ENCODE measurements at regions not wholly inside any gene's neighbourhood (a gene's known extent, or its start where the extent isn't known, plus 50 kb on each side); places are given as distances from the start of the nearest gene placed in this dataset.
"Not testable (repeated sequence)": the region's sequence is repeated elsewhere in the genome, so short reads cannot be mapped to it uniquely, and the experiment has no call there.

GRCh38 chr11:91497847-91498246 lies 726.8 kb upstream of the FAT3 start:
- Histone ChIP-seq H3K4me1 (no peaks in the 10 kb centered on the region), H3K4me3 (no peak overlapping the region), H3K27ac (replicated peaks in 1 of 4) (no peak overlapping the region), H3K9me3 (no peaks in the 10 kb centered on the region), H3K27me3 (no peaks in the 10 kb centered on the region), H3K36me3 (no peaks in the 10 kb centered on the region)
- no peak for DNase-seq (ENCODE audit: extremely low spot score)
- no peak for TF ChIP-seq EP300 (IDR thresholded peaks at IDR 0.05)
- no peak for TF ChIP-seq POLR2A (IDR thresholded peaks at IDR 0.05; ENCODE audit: low read depth)
- no peak for TF ChIP-seq CTCF (IDR thresholded peaks at IDR 0.05)
- TF ChIP-seq POLR2AphosphoS5 (IDR thresholded peaks at IDR 0.05) = no peak
- 84% methylated on average over 1 of the region's 1 CpG for WGBS
- intact Hi-C loops (cut with DNase I) = no loop called here

GRCh38 chr11:91495837-91496236 lies 728.8 kb upstream of the FAT3 start:
- no peaks in the 10 kb centered on the region for H3K36me3 ChIP-seq
- H3K4me1 ChIP-seq = no peaks in the 10 kb centered on the region
- intact Hi-C loops (cut with DNase I) = no loop called here
- no peak for DNase-seq (ENCODE audit: extremely low spot score)
- no peaks in the 10 kb centered on the region for H3K9me3 ChIP-seq
- H3K4me3 ChIP-seq = no peak overlapping the region
- H3K27me3 ChIP-seq = no peaks in the 10 kb centered on the region
- H3K27ac ChIP-seq (replicated peaks in 1 of 4) = no peak overlapping the region
- TF ChIP-seq POLR2A (IDR thresholded peaks at IDR 0.05; ENCODE audit: low read depth) = no peak
- no peak for TF ChIP-seq CTCF (IDR thresholded peaks at IDR 0.05)
- TF ChIP-seq POLR2AphosphoS5 (IDR thresholded peaks at IDR 0.05) = no peak
- TF ChIP-seq EP300 (IDR thresholded peaks at IDR 0.05) = no peak

- WGBS = 77% methylated on average over 4 of the region's 5 CpGs
- no peak for TF ChIP-seq POLR2AphosphoS5 (IDR thresholded peaks at IDR 0.05)
- no peak for TF ChIP-seq EP300 (IDR thresholded peaks at IDR 0.05)
- intact Hi-C loops (cut with DNase I) = no loop called here
- H3K27me3 ChIP-seq = no peaks in the 10 kb centered on the region
- H3K36me3 ChIP-seq = no peaks in the 10 kb centered on the region
- no peak for DNase-seq (ENCODE audit: extremely low spot score)
- peaks cover 0 to 4% (median 2%) of the 10 kb centered on the region in 4 donors for H3K9me3 ChIP-seq
- H3K4me1 ChIP-seq = no peaks in the 10 kb centered on the region
- H3K27ac ChIP-seq (replicated peaks in 1 of 4) = no peak overlapping the region
- no peak overlapping the region for H3K4me3 ChIP-seq
These were observed 734.6 kb upstream of the FAT3 start for GRCh38 chr11:91489989-91490388.

- 92% methylated on average over 1 of the region's 1 CpG for WGBS
- not testable (repeated sequence) for H3K9me3 ChIP-seq
These were observed 740.7 kb upstream of the FAT3 start for GRCh38 chr11:91483956-91484355.

GRCh38 chr11:91481875-91482274 lies 742.7 kb upstream of the FAT3 start:
- H3K4me1 ChIP-seq; H3K36me3 ChIP-seq; H3K4me3 ChIP-seq; intact Hi-C loops (cut with DNase I); H3K27ac ChIP-seq (replicated peaks in 1 of 4); H3K9me3 ChIP-seq; DNase-seq (ENCODE audit: extremely low spot score); H3K27me3 ChIP-seq: not testable (repeated sequence)
- WGBS = 73% methylated on average over 2 of the region's 2 CpGs

More at GRCh38 chr11:91483956-91484355, 740.7 kb upstream of the FAT3 start:
- H3K27me3 ChIP-seq; H3K36me3 ChIP-seq; H3K4me1 ChIP-seq; intact Hi-C loops (cut with DNase I); DNase-seq (ENCODE audit: extremely low spot score); H3K27ac ChIP-seq (replicated peaks in 1 of 4); H3K4me3 ChIP-seq: not testable (repeated sequence)

- 81% methylated on average over 3 of the region's 3 CpGs for WGBS
- intact Hi-C loops (cut with DNase I) = no loop called here
- no peak for DNase-seq (ENCODE audit: extremely low spot score)
- peaks cover 0 to 12% (median 0%) of the 10 kb centered on the region in 4 donors for H3K9me3 ChIP-seq
- TF ChIP-seq EP300 (IDR thresholded peaks at IDR 0.05) (no peak), POLR2AphosphoS5 (IDR thresholded peaks at IDR 0.05) (no peak)
- no peaks in the 10 kb centered on the region for H3K4me1 ChIP-seq
- H3K27me3 ChIP-seq = no peaks in the 10 kb centered on the region
- H3K4me3 ChIP-seq = no peak overlapping the region
- no peak overlapping the region for H3K27ac ChIP-seq (replicated peaks in 1 of 4)
- no peaks in the 10 kb centered on the region for H3K36me3 ChIP-seq
These were observed 754.0 kb upstream of the FAT3 start for GRCh38 chr11:91470656-91471055.

GRCh38 chr11:91459840-91460239 lies 764.8 kb upstream of the FAT3 start:
- no peaks in the 10 kb centered on the region for H3K4me1 ChIP-seq
- intact Hi-C loops (cut with DNase I) = no loop called here
- WGBS = 81% methylated on average over 1 of the region's 1 CpG
- DNase-seq (ENCODE audit: extremely low spot score) = no peak
- H3K4me3 ChIP-seq = no peak overlapping the region
- H3K36me3 ChIP-seq = no peaks in the 10 kb centered on the region
- TF ChIP-seq POLR2A (IDR thresholded peaks at IDR 0.05; ENCODE audit: low read depth) (no peak), POLR2AphosphoS5 (IDR thresholded peaks at IDR 0.05) (no peak), CTCF (IDR thresholded peaks at IDR 0.05) (no peak), EP300 (IDR thresholded peaks at IDR 0.05) (no peak)
- no peak overlapping the region for H3K27ac ChIP-seq (replicated peaks in 1 of 4)
- H3K27me3 ChIP-seq = no peaks in the 10 kb centered on the region
- no peaks in the 10 kb centered on the region for H3K9me3 ChIP-seq
